Parathyroid adenoma (tissue), 2 donors: ENCODE measurements at regions not wholly inside any gene's neighbourhood (a gene's known extent, or its start where the extent isn't known, plus 50 kb on each side); places are given as distances from the start of the nearest gene placed in this dataset.

Experiments used
- H2AFZ ChIP-seq: fragments of 300-600 bp; sonication (generic); one replicate; pipeline ENCODE4 v1.7.0; 2017; ENCODE audit warnings: antibody characterized with exemption, mild to moderate bottlenecking
- H3K27ac ChIP-seq: fragments of 300-600 bp; sonication (generic); one replicate; pipeline ENCODE4 v1.7.0; 2017
- H3K27me3 ChIP-seq: fragments of 300-600 bp; sonication (generic); one replicate; pipeline ENCODE4 v1.7.0; 2017; ENCODE audit warnings: low read length; ENCODE audit not compliant: control insufficient read depth, insufficient read depth
- H3K36me3 ChIP-seq: fragments of 300-600 bp; sonication (generic); one replicate; pipeline ENCODE4 v1.7.0; 2017; ENCODE audit warnings: low read length; ENCODE audit not compliant: control insufficient read depth, insufficient read depth
- H3K4me1 ChIP-seq: fragments of 300-600 bp; sonication (generic); one replicate; pipeline ENCODE4 v1.7.0; 2017; ENCODE audit warnings: control low read depth
- H3K4me2 ChIP-seq: fragments of 300-600 bp; sonication (generic); one replicate; pipeline ENCODE4 v1.7.0; 2017; ENCODE audit warnings: low read length
- H3K4me3 ChIP-seq: fragments of 300-600 bp; sonication (generic); one replicate; pipeline ENCODE4 v1.7.0; 2017; ENCODE audit warnings: low read depth, low read length
- H3K79me2 ChIP-seq: fragments of 300-600 bp; sonication (generic); one replicate; pipeline ENCODE4 v1.7.0; 2017; ENCODE audit warnings: control low read depth
- H3K9ac ChIP-seq: fragments of 300-600 bp; sonication (generic); one replicate; pipeline ENCODE4 v1.7.0; 2017; ENCODE audit warnings: mild to moderate bottlenecking
- H3K9me3 ChIP-seq: fragments of 300-600 bp; sonication (generic); one replicate; pipeline ENCODE4 v1.7.0; 2017; ENCODE audit warnings: low read length; ENCODE audit not compliant: control insufficient read depth
- CTCF ChIP-seq: fragments of 300-600 bp; sonication (generic); IDR thresholded peaks from one replicate; pipeline ENCODE4 v1.7.0; 2017; ENCODE audit warnings: antibody characterized with exemption, mild to moderate bottlenecking
- donor health status: primary hyperparathyroidism.

- Histone ChIP-seq H3K27ac (no peak overlapping the region), H3K4me3 (no peak overlapping the region), H3K4me1 (no peaks in the 10 kb centered on the region), H3K79me2 (peaks cover 8% of the 10 kb centered on the region), H3K9me3 (no peaks in the 10 kb centered on the region), H3K4me2 (no peak overlapping the region), H3K36me3 (no peaks in the 10 kb centered on the region), H2AFZ (no peak overlapping the region), H3K27me3 (no peaks in the 10 kb centered on the region), H3K9ac (no peak overlapping the region)
- TF ChIP-seq CTCF = no peak
Measured at GRCh38 chr14:71395151-71395604, 487.9 kb downstream of the PCNX1 start.

- H3K27me3 ChIP-seq = no peaks in the 10 kb centered on the region
- no peak overlapping the region for H3K9ac ChIP-seq
- H3K4me1 ChIP-seq = peaks cover under 1% of the 10 kb centered on the region
- H3K4me3 ChIP-seq = no peak overlapping the region
- peaks cover 4% of the 10 kb centered on the region for H3K79me2 ChIP-seq
- no peak for TF ChIP-seq CTCF
- H3K27ac ChIP-seq = no peak overlapping the region
- no peak overlapping the region for H2AFZ ChIP-seq
- H3K9me3 ChIP-seq = no peaks in the 10 kb centered on the region
- no peak overlapping the region for H3K4me2 ChIP-seq
- H3K36me3 ChIP-seq = no peaks in the 10 kb centered on the region
Measured at GRCh38 chr14:71395636-71396035, 488.4 kb downstream of the PCNX1 start.

GRCh38 chr14:71396050-71396677, 488.9 kb downstream of the PCNX1 start:
- no peak overlapping the region for H3K9ac ChIP-seq
- no peak overlapping the region for H3K4me3 ChIP-seq
- H3K27me3 ChIP-seq = no peaks in the 10 kb centered on the region
- H3K79me2 ChIP-seq = peaks cover 4% of the 10 kb centered on the region
- no peaks in the 10 kb centered on the region for H3K36me3 ChIP-seq
- no peaks in the 10 kb centered on the region for H3K9me3 ChIP-seq
- peaks cover 4% of the 10 kb centered on the region for H3K4me1 ChIP-seq
- H3K27ac ChIP-seq = no peak overlapping the region
- H3K4me2 ChIP-seq = no peak overlapping the region
- H2AFZ ChIP-seq = no peak overlapping the region
- TF ChIP-seq CTCF = no peak

GRCh38 chr14:71397371-71397770, 490.1 kb downstream of the PCNX1 start:
- TF ChIP-seq CTCF = no peak
- Histone ChIP-seq H3K27ac (no peak overlapping the region), H3K4me3 (no peak overlapping the region)

GRCh38 chr14:71398450-71398849, 491.2 kb downstream of the PCNX1 start:
- Histone ChIP-seq H3K9me3 (no peaks in the 10 kb centered on the region), H3K27ac (no peak overlapping the region), H3K4me3 (no peak overlapping the region), H3K27me3 (no peaks in the 10 kb centered on the region), H3K36me3 (no peaks in the 10 kb centered on the region), H3K4me2 (no peak overlapping the region), H3K79me2 (peaks cover 6% of the 10 kb centered on the region), H3K9ac (no peak overlapping the region), H3K4me1 (peaks cover 4% of the 10 kb centered on the region), H2AFZ (no peak overlapping the region)
- no peak for TF ChIP-seq CTCF

More at GRCh38 chr14:71397371-71397770, 490.1 kb downstream of the PCNX1 start:
- no peaks in the 10 kb centered on the region for H3K27me3 ChIP-seq
- no peak overlapping the region for H2AFZ ChIP-seq
- no peak overlapping the region for H3K9ac ChIP-seq
- H3K4me2 ChIP-seq = no peak overlapping the region
- no peaks in the 10 kb centered on the region for H3K36me3 ChIP-seq
- peaks cover 4% of the 10 kb centered on the region for H3K4me1 ChIP-seq
- H3K79me2 ChIP-seq = peaks cover 8% of the 10 kb centered on the region
- H3K9me3 ChIP-seq = no peaks in the 10 kb centered on the region
